Retina (tissue), 1 donor: ENCODE measurements at regions not wholly inside any gene's neighbourhood (a gene's known extent, or its start where the extent isn't known, plus 50 kb on each side); places are given as distances from the start of the nearest gene placed in this dataset.

Source experiments
- DNase-seq: peaks from one replicate; pipeline ENCODE4 v3.0.0-alpha.2; 2016

DNA sequence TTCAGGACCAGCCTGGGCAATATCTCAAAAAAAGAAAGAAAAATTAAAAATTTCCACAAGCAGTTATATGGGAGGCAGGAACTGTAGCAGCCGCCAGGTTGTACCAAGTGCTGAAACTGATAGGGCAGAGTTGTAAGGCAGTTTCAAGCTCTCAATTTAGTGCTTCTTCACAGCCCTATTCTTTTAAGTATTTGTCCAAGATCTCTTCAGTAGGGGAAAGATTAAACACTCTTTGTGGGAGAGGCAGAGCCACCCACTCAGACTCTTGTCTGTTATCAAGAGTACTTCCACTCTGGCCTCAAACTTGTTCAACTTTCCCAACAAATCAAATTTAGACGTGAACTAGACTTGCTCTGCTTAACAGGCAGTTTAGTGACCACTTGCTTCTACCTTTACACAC is 228.7 kb downstream of the REEP3 start:
- no peak for DNase-seq

DNA sequence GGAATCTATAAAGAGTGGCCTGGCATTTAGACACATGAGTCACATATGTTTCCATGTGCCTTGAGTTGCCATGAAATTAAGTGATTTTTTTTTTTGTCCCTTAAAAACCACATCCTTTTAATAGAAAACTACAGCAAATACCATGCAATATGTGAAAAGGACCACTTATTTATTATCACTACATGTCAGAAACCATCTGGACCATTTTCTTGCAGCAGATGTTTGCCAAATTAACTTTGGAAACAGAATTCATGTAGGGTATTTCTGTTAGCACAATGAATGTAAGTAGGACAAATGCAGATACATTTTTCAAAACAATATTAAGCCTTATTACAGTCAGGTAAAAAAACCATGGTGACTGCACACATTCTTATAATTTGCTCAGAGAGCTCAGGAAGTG is 230.6 kb downstream of the REEP3 start:
- no peak for DNase-seq

DNA sequence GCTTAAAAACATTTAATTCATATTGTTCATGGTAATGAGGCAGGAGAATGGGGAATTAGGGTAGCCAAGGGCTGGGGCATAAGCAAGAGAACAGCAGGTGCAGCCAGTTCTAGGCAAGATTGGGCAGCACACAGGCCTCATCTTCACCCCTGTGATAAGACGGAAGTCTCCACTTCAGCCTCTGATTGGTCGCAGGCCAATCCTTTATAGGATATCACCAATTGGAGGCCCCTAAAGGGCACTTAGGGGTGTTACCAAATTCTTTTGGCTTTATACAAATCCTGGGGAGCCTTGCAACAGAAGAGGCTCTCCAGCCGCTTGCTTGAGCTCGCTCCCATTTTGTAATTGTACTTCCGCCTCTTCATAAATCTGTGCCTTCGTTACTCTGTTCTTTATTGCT is 231.1 kb downstream of the REEP3 start:
- DNase-seq: no peak

DNA sequence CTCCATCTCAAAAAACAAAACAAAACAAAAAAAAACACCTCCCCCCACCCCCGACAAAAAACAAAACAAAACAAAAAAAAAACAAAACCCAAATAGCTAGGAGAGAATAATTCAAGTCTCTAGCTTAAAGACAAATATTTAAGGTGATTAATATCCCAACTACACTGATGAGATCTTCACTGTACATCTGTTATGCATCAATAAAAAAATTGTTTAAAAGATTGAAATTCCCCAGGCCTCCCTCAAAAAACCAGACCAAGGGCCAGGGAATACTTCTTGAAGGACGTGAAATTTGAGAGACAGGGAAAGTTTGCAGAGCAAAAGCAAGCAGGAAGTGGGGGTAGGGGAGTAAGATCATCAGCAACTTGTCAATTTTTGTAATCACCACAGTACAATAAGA is 232.6 kb downstream of the REEP3 start:
- no peak for DNase-seq

DNA sequence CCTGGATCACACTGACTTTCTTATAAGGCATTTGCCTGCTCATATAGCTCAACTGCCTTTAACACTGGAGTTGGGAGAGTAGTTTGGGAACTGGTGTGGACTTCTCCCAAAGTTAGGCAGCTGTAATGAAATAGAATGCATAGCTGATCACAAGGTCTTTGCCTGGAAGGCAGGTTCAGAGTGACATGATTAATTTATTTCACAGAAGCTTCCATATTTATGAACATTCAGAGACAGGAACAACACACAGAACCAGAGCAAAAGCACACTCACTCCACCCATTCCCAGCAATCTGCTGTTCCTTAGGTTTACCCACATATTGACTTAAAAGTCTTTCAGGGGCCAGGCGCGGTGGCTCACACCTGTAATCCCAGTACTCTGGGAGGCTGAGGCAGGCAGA is 234.2 kb downstream of the REEP3 start:
- no peak for DNase-seq

DNA sequence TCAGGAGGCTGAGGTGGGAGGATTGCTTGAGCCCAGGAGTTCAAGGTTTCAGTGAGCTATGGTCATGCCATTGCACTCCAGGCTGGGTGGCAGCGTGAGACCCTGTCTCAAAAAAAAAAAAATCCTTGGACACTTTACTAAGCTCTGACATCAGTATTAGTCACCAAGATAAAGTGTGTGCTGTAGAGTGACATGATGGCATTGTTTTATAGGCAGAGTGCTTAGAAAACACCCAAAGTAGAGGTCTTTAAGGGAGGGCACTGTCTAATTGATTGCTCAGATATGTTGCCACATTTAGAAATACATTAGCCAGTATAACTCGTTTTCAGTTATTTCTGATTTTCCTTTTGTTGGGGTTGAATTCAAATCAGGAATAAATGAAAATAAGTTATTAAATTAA is 235.9 kb downstream of the REEP3 start:
- DNase-seq: no peak

DNA sequence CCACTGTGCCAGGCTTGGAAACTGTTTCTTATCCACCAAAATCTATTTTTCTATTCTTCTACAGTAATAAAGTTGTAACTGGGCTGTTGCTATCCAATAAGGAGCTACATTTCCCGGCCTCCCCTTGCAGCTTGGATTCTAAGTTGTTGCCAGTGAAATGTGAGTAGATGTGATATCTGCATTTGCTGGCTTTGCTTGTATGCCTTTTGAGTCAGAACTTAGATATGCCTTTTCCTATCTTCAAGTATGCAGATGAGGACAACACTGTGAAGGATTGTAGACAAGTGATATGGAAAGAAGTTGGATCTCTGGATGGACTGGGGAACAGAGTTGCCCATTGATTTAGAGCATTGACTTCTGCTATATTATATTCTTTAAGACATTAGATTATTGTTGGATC is 236.9 kb downstream of the REEP3 start:
- DNase-seq: no peak

DNA sequence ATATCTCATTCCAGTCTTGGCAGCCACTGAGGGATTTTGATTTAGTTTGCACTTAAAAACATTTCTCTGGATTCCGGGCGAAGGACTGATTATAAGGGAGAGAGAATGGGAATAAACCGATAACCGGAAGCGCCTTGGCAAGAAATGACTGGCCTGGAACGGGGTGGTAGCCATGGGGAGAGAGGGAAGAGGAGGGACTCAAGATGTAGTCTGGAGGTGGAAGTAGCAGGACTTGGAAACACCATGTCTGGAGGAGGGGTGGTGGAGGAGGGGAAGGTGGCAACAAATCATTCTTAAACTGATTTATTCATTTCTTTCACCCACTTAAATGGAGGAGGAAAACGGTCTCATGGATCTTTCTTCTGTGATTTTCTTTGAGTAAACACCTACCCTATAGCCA is 238.1 kb downstream of the REEP3 start:
- no peak for DNase-seq

DNA sequence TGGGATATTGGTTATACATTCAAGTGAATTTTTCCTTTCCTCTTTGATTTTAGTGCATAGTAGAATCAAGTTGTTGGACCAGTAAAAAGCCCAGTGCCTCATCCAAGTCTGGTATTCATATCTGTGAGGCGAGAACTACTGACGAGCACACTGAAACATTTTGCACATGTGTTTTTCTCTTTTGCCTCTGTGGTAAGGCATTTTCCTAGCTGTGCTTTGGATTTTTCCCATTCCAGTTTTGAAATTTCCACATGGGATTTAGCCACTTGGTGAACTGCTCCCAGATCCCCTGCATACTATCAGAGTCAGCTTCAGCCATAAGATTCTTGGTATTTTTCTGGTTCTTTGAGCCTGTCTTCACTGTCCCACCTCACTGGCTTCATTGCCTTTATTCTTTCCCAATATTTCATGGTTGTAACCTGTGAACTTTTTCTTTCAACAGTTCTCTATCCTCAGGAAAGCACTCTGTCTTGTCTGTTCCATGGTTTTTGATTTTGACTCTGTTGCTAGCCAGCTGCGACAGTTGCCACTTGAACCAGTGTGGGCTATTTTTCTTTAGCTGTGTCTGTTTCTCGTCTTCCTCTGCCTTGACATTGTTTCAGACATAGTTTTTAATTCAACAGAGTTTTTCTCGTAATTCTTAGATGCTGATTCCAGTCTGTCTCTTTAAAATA is 239.0 kb downstream of the REEP3 start:
- no peak for DNase-seq

DNA sequence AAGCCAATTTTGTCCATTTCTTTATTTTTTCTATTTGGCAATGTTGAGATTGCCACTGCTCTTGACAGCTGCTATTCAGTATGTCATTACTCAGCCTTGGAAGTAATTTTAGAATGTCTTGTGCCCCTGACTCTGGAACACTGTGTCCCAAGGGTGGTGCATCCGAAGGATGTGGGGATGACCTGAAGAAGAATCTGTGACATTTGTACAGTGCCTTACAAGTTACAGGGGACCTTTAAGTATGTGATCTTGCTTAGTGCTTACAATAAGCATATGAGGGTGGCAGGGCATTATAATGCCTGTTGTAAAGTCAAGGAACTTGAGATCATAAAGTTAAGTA is 239.5 kb downstream of the REEP3 start:
- no peak for DNase-seq

DNA sequence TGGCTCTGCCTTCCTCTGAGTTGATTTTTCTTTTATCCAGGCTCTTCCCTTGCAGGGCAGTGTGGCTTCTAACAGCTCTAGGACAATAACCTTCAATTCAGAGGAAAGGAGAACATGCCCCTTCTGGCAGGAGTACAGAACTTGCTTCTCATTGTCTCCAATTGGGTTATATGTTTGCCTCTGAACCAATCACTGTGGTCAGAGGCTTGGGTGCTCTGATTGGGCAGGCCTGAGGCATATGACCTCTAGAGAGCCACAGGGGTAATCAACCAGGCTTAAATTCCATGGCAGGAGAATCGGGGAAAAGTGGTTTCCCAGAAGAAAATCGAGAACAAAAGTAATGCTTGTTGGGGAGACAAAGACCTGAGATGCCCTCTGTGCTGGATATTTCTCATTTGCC is 240.0 kb downstream of the REEP3 start:
- no peak for DNase-seq

DNA sequence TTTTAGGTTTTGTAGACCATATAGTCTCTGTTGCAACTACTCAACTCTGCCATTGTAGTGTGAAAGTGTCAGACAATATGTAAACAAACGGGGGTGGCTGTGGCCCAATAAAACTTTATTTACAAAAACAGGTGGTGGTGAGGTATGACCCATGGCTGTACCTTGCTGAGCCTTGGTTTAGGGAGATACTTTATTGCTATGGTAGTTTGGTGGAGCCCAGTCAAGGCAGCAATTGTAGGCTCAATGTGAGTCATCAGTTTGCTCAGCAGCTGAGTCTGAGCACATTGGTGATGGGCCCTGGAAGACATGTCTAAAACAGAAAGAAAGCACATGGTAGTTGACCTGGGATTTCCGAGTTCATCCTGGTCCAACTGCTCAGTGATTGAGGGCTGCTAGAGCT is 242.5 kb downstream of the REEP3 start:
- no peak for DNase-seq

DNA sequence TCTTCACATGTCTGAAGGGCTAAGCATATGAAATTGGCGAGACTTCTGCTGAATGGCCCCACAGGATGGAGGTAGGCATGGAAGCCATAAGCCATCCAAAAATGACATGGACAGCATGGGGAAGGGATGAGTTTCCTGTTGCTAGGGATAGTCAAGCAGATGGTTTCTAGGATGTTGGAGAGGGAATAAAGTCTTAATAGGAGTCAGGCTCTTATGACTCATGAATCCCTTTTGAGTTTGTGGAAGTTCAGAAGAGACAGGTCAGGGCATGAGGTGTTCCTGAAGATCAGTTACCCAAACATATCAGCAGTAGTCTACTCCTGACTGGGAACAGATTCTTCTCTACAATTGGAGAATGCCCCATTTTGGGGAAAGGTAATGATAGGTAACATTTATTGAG is 243.9 kb downstream of the REEP3 start:
- DNase-seq: no peak

DNA sequence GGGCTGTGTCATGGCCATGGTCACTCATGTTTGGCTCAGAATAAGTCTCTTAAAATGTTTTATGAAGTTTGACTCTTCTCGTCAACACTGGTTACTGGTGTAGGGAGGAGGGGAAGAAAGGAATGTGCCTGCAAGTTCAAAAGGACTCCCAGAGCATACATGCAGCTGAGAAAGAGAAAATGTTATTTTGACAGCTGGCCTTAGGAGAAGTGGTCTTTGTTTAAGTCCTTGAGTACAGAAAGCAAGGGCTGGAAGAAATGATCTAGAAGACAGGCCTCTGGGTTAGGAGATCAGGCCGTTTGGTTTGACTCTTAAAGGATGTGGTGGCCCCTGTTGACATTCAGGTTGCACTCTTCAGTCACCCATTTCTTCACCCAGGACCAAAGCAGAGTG is 245.5 kb downstream of the REEP3 start:
- no peak for DNase-seq

DNA sequence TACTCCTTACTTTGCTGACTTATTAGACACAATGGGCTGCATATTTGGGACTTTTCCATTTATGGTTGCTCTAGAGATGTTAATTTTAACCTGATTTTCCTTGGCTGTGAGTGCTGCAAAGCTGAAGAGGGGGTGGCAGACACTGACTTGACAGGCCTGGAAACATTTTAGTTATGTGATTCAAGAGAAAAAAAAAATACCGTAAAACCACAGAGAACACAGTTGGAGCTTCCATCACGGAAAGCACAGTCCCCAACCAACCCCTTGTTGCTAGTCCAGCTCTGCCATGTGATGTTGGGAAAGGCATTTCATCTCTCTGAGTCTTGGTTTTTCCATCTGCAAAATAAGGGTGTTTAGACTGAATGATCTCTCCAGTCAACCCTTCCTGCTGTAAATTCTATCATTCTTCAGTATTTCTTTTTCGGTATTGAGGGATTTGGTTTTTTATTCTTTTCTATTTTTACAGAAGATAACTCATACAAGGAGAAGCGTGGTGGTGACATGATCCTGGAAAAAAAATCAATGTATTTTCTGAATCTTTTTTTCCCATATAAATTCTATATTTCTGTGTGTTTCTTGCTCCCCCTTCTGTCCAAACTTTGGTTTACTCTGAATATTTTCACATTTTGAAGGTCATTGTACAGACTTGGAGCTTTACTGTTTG is 246.1 kb downstream of the REEP3 start:
- DNase-seq: no peak

DNA sequence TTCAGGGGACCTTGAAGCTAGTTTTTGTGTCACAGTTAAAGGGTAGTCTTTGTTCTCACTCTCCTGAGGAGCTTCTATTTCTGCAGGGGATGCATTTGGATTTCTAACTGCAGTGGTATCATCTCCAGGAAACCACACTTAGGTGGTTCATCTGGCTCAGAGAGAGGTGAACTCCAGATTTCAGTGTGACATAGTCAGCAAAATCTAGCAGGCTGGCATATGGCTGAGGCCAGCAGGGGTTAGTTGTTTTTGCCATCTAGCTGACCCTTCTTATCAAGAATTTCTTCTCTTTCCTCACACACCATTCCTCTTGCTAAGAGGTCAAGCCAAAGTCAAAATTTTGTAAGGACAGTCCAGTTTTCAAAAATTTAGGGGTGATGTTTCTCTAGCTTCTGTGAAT is 248.2 kb downstream of the REEP3 start:
- no peak for DNase-seq

DNA sequence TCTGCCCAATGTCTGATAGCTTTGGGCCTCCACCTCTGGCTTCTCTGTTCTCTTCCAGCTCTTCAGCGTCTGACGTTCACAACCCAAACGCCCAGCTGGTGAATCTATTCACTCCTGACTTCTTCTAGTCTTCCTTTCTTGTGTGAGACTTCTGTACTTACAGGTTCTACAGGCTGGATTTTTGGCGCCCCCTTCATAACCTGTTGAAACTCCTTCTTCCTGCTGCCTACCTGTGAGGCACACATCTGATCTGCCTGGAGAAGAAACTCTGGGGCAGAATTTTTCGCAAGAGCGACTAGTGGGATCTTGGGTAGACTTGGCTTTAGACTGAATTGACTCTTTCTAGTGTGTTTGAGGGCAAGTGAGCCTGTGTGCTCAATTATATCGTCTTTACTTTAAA is 249.3 kb downstream of the REEP3 start:
- no peak for DNase-seq

DNA sequence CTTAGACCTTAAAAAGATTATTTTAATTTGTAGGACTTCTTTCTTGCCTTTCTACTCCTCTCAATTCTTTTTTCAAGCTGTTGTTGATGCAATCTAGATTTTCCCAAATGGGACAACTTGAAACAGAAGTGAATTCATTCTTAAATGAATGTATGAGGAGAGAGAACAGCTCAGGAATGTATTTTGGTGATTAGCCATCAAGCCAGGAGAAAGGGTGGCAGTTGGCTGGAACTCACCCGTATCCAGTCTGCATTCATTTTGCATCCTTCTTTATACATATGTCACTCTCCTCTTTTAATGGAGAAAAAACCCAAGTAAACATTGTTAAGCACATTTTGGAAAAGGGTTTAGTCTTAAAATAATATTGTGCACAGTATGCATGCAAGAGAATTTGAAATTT is 251.3 kb downstream of the REEP3 start:
- no peak for DNase-seq

DNA sequence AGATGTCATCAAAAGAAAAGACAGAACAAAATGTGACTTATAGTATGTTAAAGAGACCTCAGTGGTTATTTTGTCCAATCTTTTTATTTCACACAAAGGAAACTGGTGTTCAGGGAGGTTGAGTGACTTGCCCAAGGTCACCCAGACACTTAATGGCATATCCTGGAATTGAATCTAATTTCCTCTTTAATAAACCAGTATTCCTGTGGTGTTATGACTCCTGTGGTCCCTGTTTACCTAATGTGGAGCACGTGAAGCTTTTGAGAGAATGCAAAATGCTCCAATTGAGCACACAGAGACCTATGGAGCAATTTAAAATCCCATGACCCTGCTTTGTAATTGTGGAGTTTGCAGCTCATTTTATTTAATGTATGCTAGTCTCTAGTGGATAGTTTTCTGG is 251.9 kb downstream of the REEP3 start:
- no peak for DNase-seq

DNA sequence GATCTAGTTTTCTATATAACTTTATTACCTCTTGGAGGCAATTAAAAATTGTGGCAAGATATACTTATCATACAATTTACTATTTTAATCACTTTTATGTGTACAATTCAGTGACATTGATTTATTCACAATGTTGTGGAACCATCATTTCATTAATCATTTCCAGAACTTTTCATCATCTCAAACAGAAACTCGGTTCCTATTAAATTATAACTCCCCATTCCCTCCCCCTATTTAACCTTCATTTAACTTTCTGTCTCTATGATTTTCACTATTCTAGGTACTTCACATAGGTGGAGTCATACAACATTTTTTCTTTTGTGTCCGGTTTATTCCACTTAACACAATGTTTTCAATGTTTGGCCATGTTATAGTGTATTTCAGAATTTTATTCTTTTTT is 252.8 kb downstream of the REEP3 start:
- DNase-seq: no peak

DNA sequence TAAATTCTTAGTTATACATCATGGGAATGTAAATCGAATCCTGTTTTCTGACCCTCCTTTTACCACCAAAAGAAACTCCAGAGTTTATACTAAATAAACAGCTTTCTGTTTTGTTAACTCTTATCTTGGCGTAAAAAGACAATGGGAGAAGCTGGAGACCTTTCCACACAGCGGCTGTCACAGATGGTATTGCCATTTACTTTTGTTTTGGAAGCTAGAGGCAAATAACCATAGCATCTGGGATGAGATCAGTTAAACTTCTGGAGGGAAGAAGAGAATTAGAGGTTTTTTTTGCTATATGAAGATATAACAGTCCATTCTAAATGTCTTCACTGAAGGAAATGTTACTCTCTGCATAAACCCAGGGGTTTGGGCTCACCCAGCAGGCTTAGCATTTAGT is 258.9 kb downstream of the REEP3 start:
- DNase-seq: no peak

DNA sequence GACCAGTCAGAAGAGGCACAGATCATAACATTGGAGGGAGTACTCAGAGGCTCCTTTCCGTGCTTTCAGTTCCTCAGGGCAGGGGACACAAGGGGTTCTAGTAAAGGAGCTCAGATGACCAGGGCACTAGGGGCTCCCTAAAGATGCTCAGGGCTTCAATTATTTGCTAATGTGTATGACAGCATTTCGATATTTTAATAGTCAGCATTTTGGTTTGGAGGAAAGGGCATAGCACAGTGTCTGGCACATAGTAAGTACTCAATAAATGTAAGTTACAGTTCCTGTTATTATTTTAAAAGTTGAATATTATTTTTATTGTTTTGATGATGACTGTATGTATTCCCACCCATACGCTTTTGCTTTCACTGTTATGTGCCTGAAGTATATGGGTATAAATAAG is 260.0 kb downstream of the REEP3 start:
- no peak for DNase-seq

DNA sequence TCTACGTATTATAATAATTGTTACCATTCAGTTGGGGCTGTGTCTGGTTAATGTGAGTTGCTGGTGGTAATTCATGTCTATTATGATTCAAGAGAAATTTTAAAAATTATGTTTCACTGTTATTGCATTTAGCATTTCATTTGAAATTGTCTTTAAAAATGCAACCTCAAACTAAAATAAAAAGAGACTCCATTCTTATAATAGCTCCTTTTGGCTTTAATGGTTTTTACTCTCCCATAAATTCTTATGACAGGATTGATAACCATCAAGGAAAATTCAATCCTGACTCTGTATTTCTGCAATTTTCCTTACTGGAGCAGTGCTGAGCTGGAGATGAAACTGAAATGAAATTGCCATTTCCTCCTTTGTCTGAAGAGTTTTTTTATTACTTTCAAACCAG is 262.7 kb downstream of the REEP3 start:
- DNase-seq: no peak

DNA sequence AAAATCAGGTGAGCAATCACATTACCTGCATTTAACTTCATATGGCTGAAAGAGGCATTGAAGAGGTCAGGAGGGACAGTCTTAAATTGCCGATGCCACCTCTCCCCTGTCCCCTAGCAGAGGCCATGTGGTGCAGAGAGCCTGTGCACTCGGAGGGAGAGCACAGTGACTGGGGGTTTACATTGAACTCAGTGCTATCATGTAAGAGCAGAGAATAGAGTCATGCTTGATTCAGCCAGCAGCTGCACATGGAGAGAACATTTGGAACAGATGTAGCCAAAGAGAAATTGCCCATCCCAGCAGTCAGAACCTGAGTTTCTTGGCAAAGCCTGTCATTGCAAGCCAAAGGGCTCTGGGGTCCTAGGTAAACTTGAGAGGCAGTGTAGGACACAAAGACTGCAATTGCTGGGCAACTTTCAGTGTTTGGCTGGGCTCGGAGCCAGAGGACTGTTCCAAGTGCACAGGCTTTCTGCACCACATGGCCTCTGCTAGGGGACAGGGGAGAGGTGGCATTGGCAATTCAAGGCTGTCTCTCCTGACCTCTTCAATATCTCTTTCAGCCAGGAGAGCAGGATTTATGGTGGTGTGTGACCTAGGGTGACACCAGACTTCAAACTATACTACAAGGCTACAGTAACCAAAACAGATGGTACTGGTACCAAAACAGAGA is 267.1 kb downstream of the REEP3 start:
- no peak for DNase-seq
